Body of pancreas (tissue), 4 donors: ENCODE measurements at regions not wholly inside any gene's neighbourhood (a gene's known extent, or its start where the extent isn't known, plus 50 kb on each side); places are given as distances from the start of the nearest gene placed in this dataset.

Experiments
- POLR2A ChIP-seq, 3 donors: fragments of 450-650 bp; IDR thresholded peaks; one replicate each; pipeline ENCODE4 v1.6.1; 2016; ENCODE audit warnings: antibody characterized with exemption in 3 of 3, mild to moderate bottlenecking in 2 of 3
- TF ChIP-seq, protein P1 (sequence below), 7 experiments: fragments of 450-650 bp in 4 of 7; fragments of 200-600 bp in 3 of 7; sonication (generic) in 3 of 7; IDR thresholded peaks; one replicate each; pipeline ENCODE4 v1.5.1; 2016 to 2019; ENCODE audit warnings: antibody characterized with exemption in 7 of 7

DNA sequence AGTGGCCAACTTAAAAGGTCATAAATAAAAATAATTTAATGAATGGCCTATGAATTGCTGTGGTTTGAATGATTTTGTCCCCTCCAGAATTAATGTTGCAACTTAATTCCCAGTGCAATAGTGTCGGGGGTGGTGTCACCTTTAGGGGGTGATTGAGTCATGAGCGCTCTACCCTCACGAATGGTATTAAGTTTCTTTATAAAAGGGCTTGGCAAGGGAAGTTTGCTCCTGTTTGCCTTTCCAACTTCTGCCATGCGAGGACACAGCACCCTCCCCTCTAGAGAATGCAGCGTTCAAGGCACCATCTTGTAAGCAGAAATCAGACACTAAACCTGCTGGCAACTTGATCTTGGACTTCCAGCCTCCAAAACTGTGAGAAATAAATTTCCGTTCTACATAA, 253.3 kb downstream of the ATXN7L3B start:
- TF ChIP-seq POLR2A (IDR thresholded peaks at IDR 0.05) = no peak
- TF ChIP-seq, protein P1, sequence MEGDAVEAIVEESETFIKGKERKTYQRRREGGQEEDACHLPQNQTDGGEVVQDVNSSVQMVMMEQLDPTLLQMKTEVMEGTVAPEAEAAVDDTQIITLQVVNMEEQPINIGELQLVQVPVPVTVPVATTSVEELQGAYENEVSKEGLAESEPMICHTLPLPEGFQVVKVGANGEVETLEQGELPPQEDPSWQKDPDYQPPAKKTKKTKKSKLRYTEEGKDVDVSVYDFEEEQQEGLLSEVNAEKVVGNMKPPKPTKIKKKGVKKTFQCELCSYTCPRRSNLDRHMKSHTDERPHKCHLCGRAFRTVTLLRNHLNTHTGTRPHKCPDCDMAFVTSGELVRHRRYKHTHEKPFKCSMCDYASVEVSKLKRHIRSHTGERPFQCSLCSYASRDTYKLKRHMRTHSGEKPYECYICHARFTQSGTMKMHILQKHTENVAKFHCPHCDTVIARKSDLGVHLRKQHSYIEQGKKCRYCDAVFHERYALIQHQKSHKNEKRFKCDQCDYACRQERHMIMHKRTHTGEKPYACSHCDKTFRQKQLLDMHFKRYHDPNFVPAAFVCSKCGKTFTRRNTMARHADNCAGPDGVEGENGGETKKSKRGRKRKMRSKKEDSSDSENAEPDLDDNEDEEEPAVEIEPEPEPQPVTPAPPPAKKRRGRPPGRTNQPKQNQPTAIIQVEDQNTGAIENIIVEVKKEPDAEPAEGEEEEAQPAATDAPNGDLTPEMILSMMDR (IDR thresholded peaks at IDR 0.05) = no peak
